Breast epithelium (tissue), 4 donors: ENCODE measurements at regions not wholly inside any gene's neighbourhood (a gene's known extent, or its start where the extent isn't known, plus 50 kb on each side); places are given as distances from the start of the nearest gene placed in this dataset.

Experiments used
- DNase-seq, 2 donors: peaks; one replicate each; pipeline ENCODE4 v3.0.0-alpha.2; 2019; ENCODE audit warnings: low spot score in 2 of 2
- H3K27ac ChIP-seq, 2 donors: fragments of 200-600 bp; sonication (generic) in 1 of 2; one replicate each; pipeline ENCODE4 v1.5.1; 2016 to 2019; ENCODE audit warnings: mild to moderate bottlenecking in 1 of 2
- H3K27me3 ChIP-seq, 2 donors: fragments of 200-600 bp; sonication (generic) in 1 of 2; one replicate each; pipeline versions ENCODE4 v1.5.1 to v1.6.0; 2017 to 2019; ENCODE audit warnings: control low read depth in 1 of 2, mild to moderate bottlenecking in 1 of 2
- H3K36me3 ChIP-seq: fragments of 200-600 bp; one replicate; pipeline ENCODE4 v1.5.1; 2019
- H3K4me1 ChIP-seq, 2 donors: fragments of 200-600 bp; sonication (generic); one replicate each; pipeline ENCODE4 v1.5.1; 2016 to 2019; ENCODE audit warnings: control low read depth in 1 of 2
- H3K4me3 ChIP-seq, 3 donors: fragments of 200-600 bp; sonication (generic); 1 replicate in 2 of 3; 2 replicates in 1 of 3; pipeline ENCODE4 v1.5.1; 2016 to 2019; ENCODE audit warnings: mild to moderate bottlenecking in 3 of 3, moderate library complexity in 2 of 3
- H3K9me3 ChIP-seq, 2 donors: fragments of 200-600 bp; sonication (generic) in 1 of 2; one replicate each; pipeline ENCODE4 v1.5.1; 2016 to 2019; ENCODE audit warnings: control low read depth in 1 of 2
- CTCF ChIP-seq, 3 donors: fragments of 450-650 bp; IDR thresholded peaks; one replicate each; pipeline ENCODE4 v1.5.1; 2016 to 2017; ENCODE audit warnings: antibody characterized with exemption in 3 of 3, mild to moderate bottlenecking in 3 of 3, moderate library complexity in 3 of 3
- POLR2A ChIP-seq: fragments of 450-650 bp; IDR thresholded peaks from one replicate; pipeline ENCODE4 v1.6.1; 2016; ENCODE audit warnings: antibody characterized with exemption, mild to moderate bottlenecking, moderate library complexity
- POLR2AphosphoS5 ChIP-seq, 3 donors: sonication (generic); formaldehyde crosslinking; IDR thresholded peaks; one replicate each; pipeline ENCODE4 v1.6.1; 2017; ENCODE audit warnings: antibody characterized with exemption in 3 of 3
- intact Hi-C: fragments of 100-400 bp; cut with DNase I; formaldehyde crosslinking; loops from one replicate; pipeline ENCODE4 v1.15.1; 2023; ENCODE audit warnings: low total_unique reads

- TF ChIP-seq CTCF (IDR thresholded peaks at IDR 0.05), result no peak
- TF ChIP-seq POLR2A, result no peak
- no peak for TF ChIP-seq POLR2AphosphoS5 (IDR thresholded peaks at IDR 0.05)
- intact Hi-C loops, result loop anchor here (5.0 kb wide), 1 partner anchor 1450 kb away; no protein-coding TSS in a partner anchor
- H3K36me3 ChIP-seq, result no peaks in the 10 kb centered on the region
- no peak for DNase-seq
- H3K4me3 ChIP-seq, result no peak overlapping the region
- H3K27me3 ChIP-seq, result no peaks in the 10 kb centered on the region
- no peak overlapping the region for H3K27ac ChIP-seq
- no peaks in the 10 kb centered on the region for H3K4me1 ChIP-seq
- H3K9me3 ChIP-seq, result peaks cover 0 to 6% of the 10 kb centered on the region in 2 donors
Measured at GRCh38 chr20:60437418-60437817, 479.2 kb downstream of the CDH26 start.

- H3K4me1 ChIP-seq, result no peaks in the 10 kb centered on the region
- intact Hi-C loops, result no loop called here
- DNase-seq, result no peak
- H3K36me3 ChIP-seq, result no peaks in the 10 kb centered on the region
- H3K9me3 ChIP-seq, result no peaks in the 10 kb centered on the region
- H3K4me3 ChIP-seq, result no peak overlapping the region
- TF ChIP-seq POLR2A, result no peak
- H3K27me3 ChIP-seq, result no peaks in the 10 kb centered on the region
- H3K27ac ChIP-seq, result no peak overlapping the region
Measured at GRCh38 chr20:60446267-60447111, 488.3 kb downstream of the CDH26 start.

- H3K27ac ChIP-seq, result no peak overlapping the region
- no peaks in the 10 kb centered on the region for H3K36me3 ChIP-seq
- H3K9me3 ChIP-seq, result no peaks in the 10 kb centered on the region
- TF ChIP-seq CTCF (IDR thresholded peaks at IDR 0.05), result no peak
- no peak for TF ChIP-seq POLR2AphosphoS5 (IDR thresholded peaks at IDR 0.05)
- TF ChIP-seq POLR2A, result no peak
- no peak for DNase-seq
- no peaks in the 10 kb centered on the region for H3K27me3 ChIP-seq
- intact Hi-C loops, result no loop called here
- H3K4me1 ChIP-seq, result no peaks in the 10 kb centered on the region
- H3K4me3 ChIP-seq, result no peak overlapping the region
Measured at GRCh38 chr20:60447703-60448102, 489.5 kb downstream of the CDH26 start.

- Histone ChIP-seq H3K27me3 (no peaks in the 10 kb centered on the region), H3K9me3 (no peaks in the 10 kb centered on the region), H3K4me3 (no peak overlapping the region), H3K36me3 (no peaks in the 10 kb centered on the region), H3K27ac (no peak overlapping the region), H3K4me1 (no peaks in the 10 kb centered on the region)
- DNase-seq, result no peak
- intact Hi-C loops, result no loop called here
- TF ChIP-seq POLR2AphosphoS5 (IDR thresholded peaks at IDR 0.05) (no peak), POLR2A (no peak), CTCF (IDR thresholded peaks at IDR 0.05) (no peak)
Measured at GRCh38 chr20:60453388-60454246, 495.4 kb downstream of the CDH26 start.

- intact Hi-C loops, result no loop called here
Measured at GRCh38 chr20:60454491-60454890, 496.3 kb downstream of the CDH26 start.

More at GRCh38 chr20:60454491-60454890, 496.3 kb downstream of the CDH26 start:
- Histone ChIP-seq H3K27me3 (no peaks in the 10 kb centered on the region), H3K36me3 (no peaks in the 10 kb centered on the region), H3K4me3 (no peak overlapping the region), H3K4me1 (no peaks in the 10 kb centered on the region), H3K9me3 (no peaks in the 10 kb centered on the region), H3K27ac (no peak overlapping the region)
- no peak for DNase-seq
- TF ChIP-seq CTCF (IDR thresholded peaks at IDR 0.05), result no peak
- no peak for TF ChIP-seq POLR2AphosphoS5 (IDR thresholded peaks at IDR 0.05)
- no peak for TF ChIP-seq POLR2A
